ENCODE measurements at regions not wholly inside any gene's neighbourhood (a gene's known extent, or its start where the extent isn't known, plus 50 kb on each side); places are given as distances from the start of the nearest gene placed in this dataset.

- 4% methylated on average over 1 of the region's 1 CpG for WGBS (ENCODE audit: low lambda C conversion rate)
- CTCF ChIA-PET, result no interaction called here
- no peak overlapping the region for H3K4me2 ChIP-seq
Measured at GRCh38 chr3:4011166-4011565, 211.9 kb downstream of the LRRN1 start.

GRCh38 chr3:4015426-4015825, 216.2 kb downstream of the LRRN1 start:
- WGBS (ENCODE audit: low lambda C conversion rate), result 4% methylated on average over 2 of the region's 2 CpGs
- CTCF ChIA-PET, result no interaction called here
- no peaks in the 10 kb centered on the region for H3K4me1 ChIP-seq (ENCODE audit: control insufficient read depth in 1 of 2, insufficient read depth in 2 of 2, low read depth in 1 of 2, low read length in 1 of 2)
- H4K20me1 ChIP-seq (ENCODE audit: insufficient read depth), result no peaks in the 10 kb centered on the region
- TF ChIP-seq GATA2 (CRISPR knock-in tag; IDR thresholded peaks at IDR 0.05) (no peak), TAF1 (IDR thresholded peaks at IDR 0.05; ENCODE audit: borderline replicate concordance, low read depth, low read length) (no peak), RAD21 (IDR thresholded peaks at IDR 0.05; ENCODE audit: low read length) (no peak), SIN3A (IDR thresholded peaks at IDR 0.05; ENCODE audit: borderline replicate concordance, low read depth, low read length) (no peak), CHD2 (IDR thresholded peaks at IDR 0.05; ENCODE audit: low read length, partially characterized antibody) (no peak), GABPA (IDR thresholded peaks at IDR 0.05; ENCODE audit: low read depth) (no peak), FOXJ3 (CRISPR knock-in tag; IDR thresholded peaks at IDR 0.05) (no peak), PBX3 (IDR thresholded peaks at IDR 0.05) (no peak), NRF1 (IDR thresholded peaks at IDR 0.05; ENCODE audit: low read depth, low read length) (no peak), RXRA (IDR thresholded peaks at IDR 0.05; ENCODE audit: borderline replicate concordance, low read depth) (no peak), USF2 (IDR thresholded peaks at IDR 0.05; ENCODE audit: borderline replicate concordance, low read depth, low read length) (no peak)
- no peaks in the 10 kb centered on the region for H3F3A ChIP-seq (replicated peaks; ENCODE audit: insufficient read depth)
- no peak overlapping the region for H3K9ac ChIP-seq
- no peaks in the 10 kb centered on the region for H3K27me3 ChIP-seq (ENCODE audit: insufficient read depth)
- POLR2A ChIA-PET, result no interaction called here
- DNase-seq, result no peak
- H3K9me2 ChIP-seq, result no peaks in the 10 kb centered on the region
- no peaks in the 10 kb centered on the region for H3K79me2 ChIP-seq (ENCODE audit: insufficient read depth)
- H3K4me2 ChIP-seq, result no peak overlapping the region
- no peaks in the 10 kb centered on the region for H3K9me3 ChIP-seq
- H3K36me3 ChIP-seq (replicated peaks in 1 of 2; ENCODE audit: control insufficient read depth in 1 of 2, insufficient read depth in 2 of 2, low read length in 1 of 2), result no peaks in the 10 kb centered on the region
- no peak overlapping the region for H3K27ac ChIP-seq (ENCODE audit: low read depth in 2 of 2, low read length in 1 of 2)
- no peak overlapping the region for H3K4me3 ChIP-seq (ENCODE audit: low read depth in 2 of 2, low read length in 1 of 2)
- no peak overlapping the region for H2AFZ ChIP-seq (ENCODE audit: low read depth)

More at GRCh38 chr3:4011166-4011565, 211.9 kb downstream of the LRRN1 start:
- no peak for DNase-seq
- no peak overlapping the region for H2AFZ ChIP-seq (ENCODE audit: low read depth)
- H3K27me3 ChIP-seq (ENCODE audit: insufficient read depth), result no peaks in the 10 kb centered on the region
- H3K36me3 ChIP-seq (replicated peaks in 1 of 2; ENCODE audit: control insufficient read depth in 1 of 2, insufficient read depth in 2 of 2, low read length in 1 of 2), result no peaks in the 10 kb centered on the region
- no peak overlapping the region for H3K9ac ChIP-seq
- peaks cover 0 to 2% of the 10 kb centered on the region in 2 experiments; a peak in 1 of 4 replicates for H3K4me1 ChIP-seq (ENCODE audit: control insufficient read depth in 1 of 2, insufficient read depth in 2 of 2, low read depth in 1 of 2, low read length in 1 of 2)
- POLR2A ChIA-PET, result no interaction called here
- no peak overlapping the region for H3K4me3 ChIP-seq (ENCODE audit: low read depth in 2 of 2, low read length in 1 of 2)
- no peaks in the 10 kb centered on the region for H3K9me3 ChIP-seq
- TF ChIP-seq IRF3 (IDR thresholded peaks at IDR 0.05; ENCODE audit: low read depth, low read length), result no peak
- no peak overlapping the region for H3K27ac ChIP-seq (ENCODE audit: low read depth in 2 of 2, low read length in 1 of 2)
- H3K79me2 ChIP-seq (ENCODE audit: insufficient read depth), result no peaks in the 10 kb centered on the region
- H3F3A ChIP-seq (replicated peaks; ENCODE audit: insufficient read depth), result no peaks in the 10 kb centered on the region
- no peaks in the 10 kb centered on the region for H3K9me2 ChIP-seq
- no peaks in the 10 kb centered on the region for H4K20me1 ChIP-seq (ENCODE audit: insufficient read depth)
